B cell (primary cell): ENCODE measurements at regions not wholly inside any gene's neighbourhood (a gene's known extent, or its start where the extent isn't known, plus 50 kb on each side); places are given as distances from the start of the nearest gene placed in this dataset.

Experiments used
- ATAC-seq: fragments of 200-7000 bp; cut with Tn5 transposase; one replicate; pipeline ENCODE4 v1.10.0; 2021; ENCODE audit warnings: low read depth, mild to moderate bottlenecking, moderate number of reproducible peaks, moderate library complexity
- CTCF ChIA-PET: fragments of 350-600 bp; sonication (Branson Sonifier 250); formaldehyde crosslinking; loops from one replicate; lab custom pipeline; 2021; ENCODE audit warnings: antibody characterized with exemption, inconsistent platforms; lab: Charles Lee
- POLR2A ChIA-PET: fragments of 350-600 bp; sonication (Branson Sonifier 250); formaldehyde crosslinking; loops from one replicate; lab custom pipeline; 2021; ENCODE audit warnings: antibody characterized with exemption; lab: Charles Lee
- DNase-seq: peaks from one replicate; pipeline ENCODE4 v3.0.0; 2013
- H2AFZ ChIP-seq: 2 replicates; pipeline ENCODE4 v1.6.1; 2012; ENCODE audit warnings: mild to moderate bottlenecking, low read depth, low read length; ENCODE audit not compliant: insufficient read depth, poor library complexity, severe bottlenecking
- H3K27ac ChIP-seq, 2 donors: 1 replicate in 1 of 2; 2 replicates in 1 of 2; pipeline ENCODE4 v1.5.1; 2012 to 2013; ENCODE audit warnings: low read length in 2 of 2, mild to moderate bottlenecking in 2 of 2, moderate library complexity in 1 of 2
- H3K27me3 ChIP-seq, 4 experiments: fragments of 200-600 bp in 1 of 4; sonication (generic) in 1 of 4; replicated peaks in 1 of 4; 1 replicate in 2 of 4; 2 replicates in 2 of 4; pipeline versions ENCODE4 v1.6.1 to v1.7.0; 2013 to 2016; ENCODE audit warnings: low read length in 3 of 4, mild to moderate bottlenecking in 2 of 4, mixed read lengths in 1 of 4, moderate library complexity in 1 of 4; ENCODE audit not compliant: insufficient read depth in 4 of 4, control insufficient read depth in 3 of 4; ENCODE audit errors: control extremely low read depth in 1 of 4
- H3K36me3 ChIP-seq, 2 experiments: replicated peaks in 1 of 2; 1 replicate in 1 of 2; 2 replicates in 1 of 2; pipeline versions ENCODE4 v1.6.1 to v1.7.1; 2013; ENCODE audit warnings: low read length in 1 of 2; ENCODE audit not compliant: insufficient read depth in 2 of 2, control insufficient read depth in 1 of 2; ENCODE audit errors: control extremely low read depth in 1 of 2, extremely low read depth in 1 of 2
- H3K4me1 ChIP-seq, 2 donors: fragments of 200-600 bp in 1 of 2; sonication (generic) in 1 of 2; 1 replicate in 1 of 2; 2 replicates in 1 of 2; pipeline versions ENCODE4 v1.5.1 to v1.6.1; 2013 to 2017; ENCODE audit warnings: low read length in 2 of 2; ENCODE audit not compliant: control insufficient read depth in 2 of 2, insufficient read depth in 2 of 2
- H3K4me2 ChIP-seq: replicated peaks from 2 replicates; pipeline ENCODE3; 2012; ENCODE audit warnings: mild to moderate bottlenecking, low read depth, low read length; ENCODE audit not compliant: poor library complexity, severe bottlenecking
- H3K4me3 ChIP-seq, 5 experiments: fragments of 200-600 bp in 1 of 5; sonication (generic) in 1 of 5; 1 replicate in 3 of 5; 2 replicates in 2 of 5; pipeline versions ENCODE4 v1.5.1 to v1.7.0; 2011 to 2016; ENCODE audit warnings: low read length in 4 of 5, mild to moderate bottlenecking in 4 of 5, low read depth in 2 of 5, control low read depth in 1 of 5, moderate library complexity in 1 of 5; ENCODE audit not compliant: insufficient read depth in 1 of 5; ENCODE audit errors: control extremely low read depth in 1 of 5, extremely low read depth in 1 of 5
- H3K79me2 ChIP-seq: fragments of 200-600 bp; sonication (generic); one replicate; pipeline ENCODE4 v1.6.0; 2016; ENCODE audit warnings: low read length; ENCODE audit not compliant: control insufficient read depth, insufficient read depth
- H3K9ac ChIP-seq: fragments of 200-600 bp; sonication (generic); 2 replicates; pipeline ENCODE4 v1.6.1; 2017; ENCODE audit warnings: mild to moderate bottlenecking, low read length, moderate library complexity
- H3K9me3 ChIP-seq, 3 donors: one replicate each; pipeline versions ENCODE4 v1.6.1 to v1.7.1; 2013; ENCODE audit warnings: low read length in 2 of 3; ENCODE audit not compliant: control insufficient read depth in 2 of 3, insufficient read depth in 1 of 3; ENCODE audit errors: control extremely low read depth in 1 of 3
- H4K20me1 ChIP-seq: 2 replicates; pipeline ENCODE4 v1.6.0; 2012; ENCODE audit warnings: mild to moderate bottlenecking, low read length; ENCODE audit not compliant: insufficient read depth, control insufficient read depth, poor library complexity, severe bottlenecking
- H3K27ac Mint-ChIP-seq: one replicate; pipeline ENCODE4 v1.8.0; 2021; ENCODE audit warnings: mixed read lengths
- H3K27me3 Mint-ChIP-seq: one replicate; pipeline ENCODE4 v1.8.0; 2021; ENCODE audit warnings: mixed read lengths
- H3K4me1 Mint-ChIP-seq: one replicate; pipeline ENCODE4 v1.8.0; 2021; ENCODE audit warnings: mixed read lengths
- H3K4me3 Mint-ChIP-seq: one replicate; pipeline ENCODE4 v1.8.0; 2021; ENCODE audit warnings: mixed read lengths
- H3K9me3 Mint-ChIP-seq: one replicate; pipeline ENCODE4 v1.8.0; 2022; ENCODE audit warnings: mixed read lengths; ENCODE audit not compliant: insufficient read depth
- EZH2 ChIP-seq: IDR thresholded peaks from 2 replicates; pipeline ENCODE4 v1.6.1; 2012; ENCODE audit warnings: borderline replicate concordance, low read depth, mild to moderate bottlenecking, moderate library complexity, low read length; ENCODE audit not compliant: insufficient read depth, poor library complexity, severe bottlenecking
- WGBS: methylation state at CpG from one replicate; pipeline ENCODE4 v1.1.5; 2013; ENCODE audit warnings: missing lambda C conversion rate; ENCODE audit not compliant: insufficient coverage; 5-methylcytosine and 5-hydroxymethylcytosine counted together
- intact Hi-C: fragments of 100-400 bp; cut with micrococcal nuclease; formaldehyde crosslinking; loops from one replicate; pipeline ENCODE4 v1.10.0; 2022
- TF ChIP-seq, protein P1 (sequence below): fragments of 200-600 bp; IDR thresholded peaks from one replicate; pipeline ENCODE4 v1.8.0; 2022; ENCODE audit warnings: antibody characterized with exemption, mild to moderate bottlenecking

DNA sequence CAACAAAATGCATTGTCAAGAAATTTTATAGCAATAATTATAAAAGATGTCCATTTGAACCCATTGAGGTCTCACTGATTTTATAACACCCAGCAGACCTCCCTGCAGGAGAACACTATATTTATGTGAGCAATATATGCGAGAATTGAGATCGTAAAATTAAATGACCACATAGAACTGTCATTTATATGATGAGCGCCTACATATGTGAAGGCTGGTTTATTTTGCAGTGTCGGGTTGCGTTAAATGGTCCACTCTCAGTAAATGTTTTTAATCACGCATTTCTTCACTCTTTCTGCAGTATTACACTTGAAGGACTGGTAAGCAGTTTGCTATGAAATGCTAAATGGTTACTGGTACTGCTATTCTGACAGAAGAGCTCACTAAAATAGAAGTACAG, 408.5 kb upstream of the AGTR1 start:
- no peaks in the 10 kb centered on the region for H3K36me3 ChIP-seq
- no peaks in the 10 kb centered on the region for H3K27me3 ChIP-seq
- 100% methylated on average over 4 of the region's 6 CpGs for WGBS
- no peak overlapping the region for H3K27ac ChIP-seq
- no peak overlapping the region for H3K9ac ChIP-seq
- POLR2A ChIA-PET: no interaction called here
- Mint-ChIP-seq H3K27me3 (no peaks in the 10 kb centered on the region), H3K27ac (no peak overlapping the region), H3K4me1 (no peaks in the 10 kb centered on the region), H3K4me3 (no peak overlapping the region), H3K9me3 (no peaks in the 10 kb centered on the region)
- H4K20me1 ChIP-seq: no peaks in the 10 kb centered on the region
- ATAC-seq (no peak), DNase-seq (no peak)
- H3K4me3 ChIP-seq: no peak overlapping the region
- H3K9me3 ChIP-seq: no peaks in the 10 kb centered on the region
- no peak overlapping the region for H2AFZ ChIP-seq
- no peaks in the 10 kb centered on the region for H3K4me1 ChIP-seq
- no peak overlapping the region for H3K4me2 ChIP-seq
- H3K79me2 ChIP-seq: no peaks in the 10 kb centered on the region
- intact Hi-C loops: no loop called here
- CTCF ChIA-PET: no interaction called here
- TF ChIP-seq EZH2: no peak
- TF ChIP-seq, protein P1, sequence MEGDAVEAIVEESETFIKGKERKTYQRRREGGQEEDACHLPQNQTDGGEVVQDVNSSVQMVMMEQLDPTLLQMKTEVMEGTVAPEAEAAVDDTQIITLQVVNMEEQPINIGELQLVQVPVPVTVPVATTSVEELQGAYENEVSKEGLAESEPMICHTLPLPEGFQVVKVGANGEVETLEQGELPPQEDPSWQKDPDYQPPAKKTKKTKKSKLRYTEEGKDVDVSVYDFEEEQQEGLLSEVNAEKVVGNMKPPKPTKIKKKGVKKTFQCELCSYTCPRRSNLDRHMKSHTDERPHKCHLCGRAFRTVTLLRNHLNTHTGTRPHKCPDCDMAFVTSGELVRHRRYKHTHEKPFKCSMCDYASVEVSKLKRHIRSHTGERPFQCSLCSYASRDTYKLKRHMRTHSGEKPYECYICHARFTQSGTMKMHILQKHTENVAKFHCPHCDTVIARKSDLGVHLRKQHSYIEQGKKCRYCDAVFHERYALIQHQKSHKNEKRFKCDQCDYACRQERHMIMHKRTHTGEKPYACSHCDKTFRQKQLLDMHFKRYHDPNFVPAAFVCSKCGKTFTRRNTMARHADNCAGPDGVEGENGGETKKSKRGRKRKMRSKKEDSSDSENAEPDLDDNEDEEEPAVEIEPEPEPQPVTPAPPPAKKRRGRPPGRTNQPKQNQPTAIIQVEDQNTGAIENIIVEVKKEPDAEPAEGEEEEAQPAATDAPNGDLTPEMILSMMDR: no peak

GRCh38 chr3:148297013-148297412, 400.7 kb upstream of the AGTR1 start:
- intact Hi-C loops: no loop called here
- H3K9me3 Mint-ChIP-seq: no peaks in the 10 kb centered on the region

More at GRCh38 chr3:148297013-148297412, 400.7 kb upstream of the AGTR1 start:
- Histone ChIP-seq H2AFZ (no peak overlapping the region), H3K9ac (no peak overlapping the region), H3K4me1 (no peaks in the 10 kb centered on the region), H3K27me3 (no peaks in the 10 kb centered on the region), H4K20me1 (no peaks in the 10 kb centered on the region), H3K79me2 (no peaks in the 10 kb centered on the region), H3K9me3 (no peaks in the 10 kb centered on the region), H3K4me3 (no peak overlapping the region), H3K36me3 (no peaks in the 10 kb centered on the region), H3K4me2 (no peak overlapping the region), H3K27ac (no peak overlapping the region)
- Mint-ChIP-seq H3K27me3 (no peaks in the 10 kb centered on the region), H3K4me1 (peaks cover 8% of the 10 kb centered on the region), H3K27ac (no peak overlapping the region), H3K4me3 (no peak overlapping the region)
- POLR2A ChIA-PET: no interaction called here
- TF ChIP-seq EZH2: no peak
- TF ChIP-seq, protein P1: no peak
- no peak for ATAC-seq
- no peak for DNase-seq
- CTCF ChIA-PET: no interaction called here
